NCI-H1092 treated with DMSO at 0.1 percent for 48 hours (cell line): ENCODE measurements at regions not wholly inside any gene's neighbourhood (a gene's known extent, or its start where the extent isn't known, plus 50 kb on each side); places are given as distances from the start of the nearest gene placed in this dataset.
"Not testable (repeated sequence)": the region's sequence is repeated elsewhere in the genome, so short reads cannot be mapped to it uniquely, and the experiment has no call there.

Experiments
- DNase-seq: peaks from one replicate; lab custom pipeline; 2025; lab: John Stamatoyannopoulos, UW

- DNase-seq, result no peak
Observed at GRCh38 chr6:139539852-139540251, 165.4 kb upstream of the CITED2 start.

- DNase-seq, result no peak
Observed at GRCh38 chr6:139538366-139538765, 163.9 kb upstream of the CITED2 start.

GRCh38 chr6:139536751-139537617 is 162.5 kb upstream of the CITED2 start:
- DNase-seq, result no peak

- no peak for DNase-seq
Observed at GRCh38 chr6:139534472-139535115, 160.1 kb upstream of the CITED2 start.

GRCh38 chr6:139533573-139534471 is 159.4 kb upstream of the CITED2 start:
- no peak for DNase-seq

- DNase-seq, result no peak
Observed at GRCh38 chr6:139533171-139533570, 158.7 kb upstream of the CITED2 start.

GRCh38 chr6:139531148-139532115 is 157.0 kb upstream of the CITED2 start:
- DNase-seq, result no peak

GRCh38 chr6:139530561-139530960 is 156.1 kb upstream of the CITED2 start:
- no peak for DNase-seq

GRCh38 chr6:139529420-139529819 is 155.0 kb upstream of the CITED2 start:
- no peak for DNase-seq

GRCh38 chr6:139528471-139528870 is 154.0 kb upstream of the CITED2 start:
- DNase-seq, result no peak

GRCh38 chr6:139525415-139525814 is 151.0 kb upstream of the CITED2 start:
- no peak for DNase-seq

GRCh38 chr6:139523986-139524385 is 149.5 kb upstream of the CITED2 start:
- no peak for DNase-seq

- DNase-seq, result no peak
Observed at GRCh38 chr6:139522511-139523220, 148.2 kb upstream of the CITED2 start.

GRCh38 chr6:139521338-139521737 is 146.9 kb upstream of the CITED2 start:
- DNase-seq, result no peak

GRCh38 chr6:139520321-139520768 is 145.9 kb upstream of the CITED2 start:
- no peak for DNase-seq

GRCh38 chr6:139519571-139520031 is 145.2 kb upstream of the CITED2 start:
- DNase-seq, result no peak

- no peak for DNase-seq
Observed at GRCh38 chr6:139519097-139519496, 144.6 kb upstream of the CITED2 start.

- no peak for DNase-seq
Observed at GRCh38 chr6:139518556-139519091, 144.2 kb upstream of the CITED2 start.

GRCh38 chr6:139517998-139518555 is 143.6 kb upstream of the CITED2 start:
- DNase-seq, result not testable (repeated sequence)

GRCh38 chr6:139515511-139515910 is 141.1 kb upstream of the CITED2 start:
- DNase-seq, result no peak
